WI38 (cell line): ENCODE measurements at regions not wholly inside any gene's neighbourhood (a gene's known extent, or its start where the extent isn't known, plus 50 kb on each side); places are given as distances from the start of the nearest gene placed in this dataset.

Experiments used
- H3K4me3 ChIP-seq: 2 replicates; pipeline ENCODE4 v1.5.1; 2011; ENCODE audit warnings: low read depth, mild to moderate bottlenecking, control low read depth, low read length
- CTCF ChIP-seq: IDR thresholded peaks from 2 replicates; pipeline ENCODE4 v1.5.1; 2012; ENCODE audit warnings: low read depth, mild to moderate bottlenecking, control low read depth, low read length

- H3K4me3 ChIP-seq: no peak overlapping the region
- no peak for TF ChIP-seq CTCF
These were observed 65.5 kb upstream of the OSMR start for GRCh38 chr5:38780316-38780715.

- H3K4me3 ChIP-seq: no peak overlapping the region
- TF ChIP-seq CTCF: no peak
These were observed 64.9 kb upstream of the OSMR start for GRCh38 chr5:38780945-38781344.

- TF ChIP-seq CTCF: no peak
- no peak overlapping the region for H3K4me3 ChIP-seq
These were observed 63.5 kb upstream of the OSMR start for GRCh38 chr5:38782180-38782835.

GRCh38 chr5:38783011-38783561, 62.7 kb upstream of the OSMR start:
- H3K4me3 ChIP-seq: no peak overlapping the region
- TF ChIP-seq CTCF: no peak

GRCh38 chr5:38789134-38789533, 56.7 kb upstream of the OSMR start:
- no peak for TF ChIP-seq CTCF
- H3K4me3 ChIP-seq: no peak overlapping the region

GRCh38 chr5:38789777-38790176, 56.0 kb upstream of the OSMR start:
- no peak overlapping the region for H3K4me3 ChIP-seq
- no peak for TF ChIP-seq CTCF

GRCh38 chr5:38790268-38790667, 55.5 kb upstream of the OSMR start:
- H3K4me3 ChIP-seq: no peak overlapping the region
- TF ChIP-seq CTCF: no peak
